GM12892 (cell line): ENCODE measurements at regions not wholly inside any gene's neighbourhood (a gene's known extent, or its start where the extent isn't known, plus 50 kb on each side); places are given as distances from the start of the nearest gene placed in this dataset.

Experiments
- DNase-seq: peaks from one replicate; pipeline ENCODE4 v3.0.0; 2011; ENCODE audit not compliant: insufficient read length
- FAIRE-seq: peaks from 2 replicates; lab custom pipeline; 2011; peaks lifted over from hg19 to GRCh38; lab: Jason Lieb, UNC
- POLR2A ChIP-seq: IDR thresholded peaks from 2 replicates; pipeline ENCODE4 v1.6.1; 2011; ENCODE audit warnings: low read depth, low read length, control low read depth
- POLR2AphosphoS5 ChIP-seq: IDR thresholded peaks from 2 replicates; pipeline ENCODE4 v1.6.1; 2011; ENCODE audit warnings: low read depth, low read length, control low read depth
- TAF1 ChIP-seq: IDR thresholded peaks from 2 replicates; pipeline ENCODE4 v1.6.1; 2011; ENCODE audit warnings: low read depth, mild to moderate bottlenecking, control low read depth, low read length, borderline replicate concordance

DNA sequence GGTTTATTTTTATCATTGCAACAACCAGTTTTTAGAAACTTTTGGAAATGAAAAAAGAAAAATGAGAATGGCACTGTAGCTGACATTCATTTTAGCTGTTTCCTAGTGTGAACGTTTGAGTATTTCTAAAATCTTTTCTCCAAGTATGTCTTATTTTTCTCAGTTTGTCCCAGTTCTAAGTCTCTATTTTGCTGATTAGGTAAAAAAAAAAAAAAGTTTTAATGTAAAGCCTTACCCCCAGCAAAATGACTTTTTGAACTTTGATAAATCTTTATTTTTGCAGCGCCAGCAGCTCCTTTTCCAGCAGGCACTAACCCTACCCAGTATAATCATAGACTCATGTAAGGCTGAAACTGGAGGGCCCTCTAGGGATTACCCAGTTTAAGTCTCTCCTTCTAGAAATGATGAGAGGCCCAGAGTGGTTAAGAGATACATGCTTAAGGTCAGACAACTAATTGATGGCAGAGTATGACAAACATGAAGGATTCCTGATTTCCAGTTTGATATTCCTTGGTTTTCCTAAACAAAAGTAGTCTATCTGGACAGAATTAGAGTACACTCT, 84.3 kb upstream of the SLC4A4 start:
- no peak for TF ChIP-seq TAF1
- FAIRE-seq (no peak), DNase-seq (no peak)

DNA sequence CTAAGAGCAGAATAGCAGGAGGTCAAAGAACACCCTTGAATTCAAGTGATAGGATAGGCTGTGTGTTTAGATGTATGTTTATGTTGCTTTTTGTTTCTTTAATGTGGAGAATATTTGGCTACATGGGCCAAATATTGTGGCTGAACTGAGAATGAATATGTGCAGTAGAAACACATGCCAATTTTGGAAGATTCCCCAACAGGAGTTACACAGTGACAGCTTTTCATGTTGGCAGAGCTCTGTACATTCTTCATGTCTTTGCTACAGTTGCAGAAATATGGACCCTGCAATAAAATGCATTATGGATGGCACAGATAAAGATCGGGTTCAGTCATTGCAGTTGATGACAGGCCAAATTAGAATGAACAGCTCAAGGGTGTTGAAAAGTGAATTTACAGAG, 82.8 kb upstream of the SLC4A4 start:
- TF ChIP-seq POLR2A (no peak), POLR2AphosphoS5 (no peak), TAF1 (no peak)
- DNase-seq (no peak), FAIRE-seq (no peak)

DNA sequence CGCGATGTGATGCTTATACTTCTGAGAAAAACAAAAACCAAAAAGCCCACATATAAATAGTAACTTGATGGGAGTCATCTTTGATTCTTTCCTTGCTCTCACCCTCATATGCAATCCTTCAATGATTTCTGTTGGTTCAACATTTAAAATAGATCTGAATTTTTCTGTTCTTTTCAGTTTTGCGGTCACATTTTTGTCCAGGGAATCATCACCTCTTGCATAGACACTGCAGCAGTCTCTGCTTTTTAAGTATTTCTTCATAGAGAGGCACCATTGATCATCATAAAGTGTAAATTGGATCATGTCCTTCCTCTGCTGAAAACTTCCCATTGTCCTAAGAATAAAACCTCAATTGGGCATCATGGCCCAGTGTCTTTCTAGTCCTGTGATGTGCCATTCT, 81.1 kb upstream of the SLC4A4 start:
- FAIRE-seq (no peak), DNase-seq (no peak)
- TF ChIP-seq POLR2AphosphoS5, result no peak
- no peak for TF ChIP-seq TAF1
- TF ChIP-seq POLR2A, result no peak

DNA sequence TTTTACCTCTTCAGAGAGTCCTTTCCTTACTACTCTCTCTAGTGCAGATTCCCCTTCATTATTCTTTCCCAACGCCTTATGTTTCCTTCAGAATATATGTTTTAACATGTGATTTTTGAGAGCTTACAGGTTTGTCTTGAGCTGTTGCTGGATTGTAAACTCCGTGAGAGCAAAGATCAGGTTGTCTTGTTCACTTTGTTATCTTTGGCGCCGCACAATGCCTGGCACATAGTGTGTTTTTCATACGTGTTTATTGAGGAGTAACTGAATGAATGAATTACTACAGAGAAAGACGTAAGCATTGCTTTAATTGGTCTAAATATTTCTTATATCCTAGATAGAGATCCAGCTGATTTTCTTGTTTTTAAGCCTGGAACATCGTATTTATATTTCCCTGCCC, 80.5 kb upstream of the SLC4A4 start:
- FAIRE-seq, result no peak
- no peak for TF ChIP-seq POLR2AphosphoS5
- no peak for TF ChIP-seq TAF1
- no peak for TF ChIP-seq POLR2A

DNA sequence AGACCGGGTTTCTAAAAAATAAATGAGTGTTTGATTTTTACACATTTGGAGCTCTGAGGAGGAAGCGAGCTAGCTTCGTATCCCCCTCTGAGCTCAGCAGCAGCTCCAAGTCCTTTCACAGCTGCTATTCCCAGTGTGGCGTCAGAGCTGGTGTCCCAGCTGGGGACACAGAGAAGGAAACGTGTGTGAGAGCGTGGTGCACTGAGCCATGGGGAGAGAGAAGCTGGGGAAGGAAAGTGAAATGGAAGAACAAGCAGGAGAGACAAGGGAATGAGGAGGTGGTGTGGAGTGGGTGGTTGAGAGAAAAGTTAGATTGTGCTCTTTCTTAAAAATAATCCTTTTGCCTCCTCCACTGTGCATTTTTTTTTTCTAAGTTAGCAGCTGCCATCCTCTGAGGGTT, 79.5 kb upstream of the SLC4A4 start:
- no peak for DNase-seq
- no peak for FAIRE-seq
- TF ChIP-seq POLR2AphosphoS5 (no peak), POLR2A (no peak), TAF1 (no peak)

More for the DNA sequence above, 80.5 kb upstream of the SLC4A4 start:
- DNase-seq, result no peak

DNA sequence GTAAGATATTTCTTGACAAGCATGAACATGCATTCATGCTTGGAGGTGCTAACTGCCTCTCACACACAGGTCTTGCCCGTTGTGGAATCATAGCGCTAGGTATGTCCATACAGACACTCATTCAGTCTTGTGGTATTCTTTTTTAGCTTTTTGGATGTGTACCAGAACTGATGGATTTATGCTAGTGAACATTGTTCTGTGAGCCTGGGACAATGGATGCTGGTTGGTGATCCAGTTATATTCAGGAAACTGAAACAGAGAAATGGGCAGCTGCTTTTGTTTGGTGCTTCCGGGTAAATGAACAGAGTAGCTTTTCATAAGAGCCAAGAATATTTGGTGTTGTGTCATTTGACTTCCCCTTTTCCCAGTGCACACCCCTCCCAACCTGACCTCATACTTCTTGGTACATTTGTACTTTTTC, 78.9 kb upstream of the SLC4A4 start:
- no peak for DNase-seq

DNA sequence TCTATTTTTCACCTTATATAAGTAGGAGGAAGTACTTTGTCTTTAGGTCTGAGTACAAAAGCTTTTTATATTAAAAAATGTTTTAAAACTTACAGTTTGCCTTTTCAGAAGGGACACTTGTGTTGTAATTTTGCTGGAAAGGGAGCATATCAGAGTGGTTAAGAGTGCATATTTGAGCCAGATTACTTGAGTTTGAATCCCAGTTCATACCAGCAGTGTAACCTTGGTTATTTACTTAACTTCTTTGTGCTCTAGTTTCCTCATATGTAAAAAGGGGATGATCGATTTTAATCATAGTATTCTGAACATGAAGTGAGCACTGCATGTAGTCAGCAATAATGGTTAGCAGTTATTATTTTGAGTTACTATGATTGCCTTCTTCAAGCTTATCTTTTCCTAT, 78.3 kb upstream of the SLC4A4 start:
- no peak for TF ChIP-seq POLR2AphosphoS5
- no peak for TF ChIP-seq TAF1
- TF ChIP-seq POLR2A, result no peak
- DNase-seq (no peak), FAIRE-seq (no peak)

More for the DNA sequence above, 78.9 kb upstream of the SLC4A4 start:
- FAIRE-seq, result peak; percentile 65
- TF ChIP-seq POLR2A, result no peak
- TF ChIP-seq POLR2AphosphoS5, result no peak
- no peak for TF ChIP-seq TAF1

DNA sequence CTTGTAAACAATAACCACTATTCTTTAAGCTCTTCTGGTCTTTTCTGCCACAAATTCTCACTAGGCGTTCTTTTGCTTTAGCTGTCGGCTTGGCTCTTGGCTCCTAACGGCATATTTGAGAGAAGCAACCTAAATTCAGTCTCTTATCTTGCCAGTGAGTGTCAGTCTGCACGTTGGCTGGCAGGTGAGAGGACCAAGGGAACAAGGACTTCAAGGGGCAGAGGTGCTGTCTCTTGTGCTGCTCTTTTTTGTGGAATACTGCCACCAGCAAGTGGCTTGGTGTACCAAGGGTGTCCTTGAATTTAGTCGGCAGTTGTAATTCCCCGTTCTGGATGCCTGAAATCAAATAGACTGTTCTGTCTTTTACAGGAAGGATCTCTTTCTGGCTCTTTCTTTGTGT, 77.8 kb upstream of the SLC4A4 start:
- DNase-seq (no peak), FAIRE-seq (no peak)
- no peak for TF ChIP-seq TAF1
- TF ChIP-seq POLR2AphosphoS5, result no peak
- no peak for TF ChIP-seq POLR2A

DNA sequence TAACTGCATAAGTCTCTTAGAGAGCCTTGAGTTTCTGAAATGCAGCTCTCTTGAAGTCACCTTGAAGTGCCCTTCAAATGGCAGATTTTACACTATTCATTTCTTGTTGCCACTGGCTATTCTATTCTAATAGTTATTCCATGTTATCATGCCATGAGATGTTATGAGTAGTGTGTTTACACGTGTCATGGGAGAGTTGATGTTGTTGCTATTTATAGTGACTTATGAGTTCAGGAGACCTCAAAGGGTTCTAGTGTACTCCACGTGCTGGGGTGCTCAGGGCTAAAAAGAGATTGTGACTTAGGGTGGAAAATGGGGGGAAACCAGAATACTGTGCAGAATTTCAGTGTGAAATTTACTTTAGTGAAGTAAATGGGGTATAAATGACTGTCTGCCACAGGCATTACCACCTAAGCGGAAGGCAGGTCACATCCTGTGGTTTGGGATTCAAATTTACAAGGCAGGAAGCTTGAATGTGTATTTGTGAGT, 77.1 kb upstream of the SLC4A4 start:
- FAIRE-seq, result peak; percentile 85
- TF ChIP-seq TAF1, result no peak
- TF ChIP-seq POLR2AphosphoS5, result no peak
- no peak for TF ChIP-seq POLR2A

DNA sequence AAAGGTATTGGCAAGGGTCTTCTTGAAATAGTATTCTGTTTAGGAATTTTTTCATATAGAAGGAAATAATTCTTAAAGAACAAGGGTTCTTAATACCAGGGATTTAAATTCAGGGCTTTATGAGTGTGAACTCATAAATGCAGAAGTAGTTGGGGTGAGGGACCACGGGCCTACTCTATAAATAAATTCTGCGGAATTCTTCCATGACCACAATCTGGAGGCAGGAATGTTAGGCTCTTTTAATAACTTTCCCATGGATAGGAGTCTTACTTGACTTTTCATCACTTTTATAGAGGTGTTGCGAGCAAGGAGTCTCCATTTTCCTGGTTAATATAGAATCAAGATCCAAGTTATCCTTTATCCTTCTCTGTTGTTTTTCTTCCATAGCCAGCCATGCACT, 76.7 kb upstream of the SLC4A4 start:
- FAIRE-seq, result no peak
- DNase-seq, result no peak
- TF ChIP-seq POLR2A, result no peak

More for the DNA sequence above, 77.1 kb upstream of the SLC4A4 start:
- no peak for DNase-seq

DNA sequence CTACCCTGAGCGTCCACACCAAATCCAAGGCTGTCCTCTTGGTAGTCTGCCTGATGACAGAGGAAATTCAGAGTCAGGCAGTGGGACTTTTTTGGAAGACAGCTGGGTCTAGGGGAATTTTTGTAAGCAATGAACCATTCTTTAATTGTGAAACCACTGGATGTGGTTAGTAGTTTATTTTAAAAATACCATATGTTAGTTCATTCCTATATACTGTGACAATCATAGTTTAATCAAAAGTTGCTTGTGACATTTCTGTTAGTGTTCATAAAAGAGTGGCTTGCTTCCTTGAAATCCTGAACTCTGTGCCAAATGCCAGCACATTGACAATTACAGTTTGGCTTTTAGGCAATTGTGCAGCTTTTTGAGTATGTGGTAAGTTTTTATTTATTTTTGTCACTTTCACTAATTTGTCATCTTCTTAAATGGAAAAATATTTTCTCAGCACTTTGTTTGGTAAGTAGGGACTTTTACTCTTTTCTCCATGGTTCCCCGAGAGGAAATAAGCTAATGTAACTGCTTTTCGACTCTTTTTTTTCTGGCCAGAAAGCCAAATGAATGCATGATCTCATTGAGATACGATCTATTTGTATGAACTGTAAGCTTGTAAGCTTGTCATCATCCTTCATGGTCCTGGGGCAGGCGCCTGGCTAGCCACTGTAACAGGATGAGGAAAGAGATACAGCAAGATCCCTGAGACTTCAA, 72.6 kb upstream of the SLC4A4 start:
- FAIRE-seq (peak; percentile 54), DNase-seq (no peak)
- TF ChIP-seq POLR2AphosphoS5 (no peak), POLR2A (no peak), TAF1 (no peak)

DNA sequence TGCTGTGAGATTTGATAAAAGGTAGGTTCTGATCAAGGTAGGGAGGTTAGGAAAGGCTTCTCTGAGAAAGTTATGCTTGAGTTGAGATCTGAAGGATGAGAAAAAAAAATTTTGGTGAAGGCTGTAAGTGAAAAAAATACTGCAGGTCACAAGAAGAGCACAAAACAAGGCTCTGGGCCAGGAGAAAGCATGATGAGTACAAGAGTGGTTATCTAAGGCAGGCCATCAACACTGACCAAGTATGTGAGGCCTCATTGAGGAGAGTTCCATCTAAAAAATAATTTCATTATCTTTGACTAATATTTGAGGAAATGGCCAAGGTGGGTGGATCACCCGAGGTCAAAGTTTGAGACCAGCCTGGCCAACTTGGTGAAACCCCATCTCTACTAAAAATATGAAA, 71.6 kb upstream of the SLC4A4 start:
- no peak for DNase-seq
- TF ChIP-seq POLR2A (no peak), TAF1 (no peak), POLR2AphosphoS5 (no peak)
- FAIRE-seq, result peak; percentile 33
